ENCODE measurements at regions not wholly inside any gene's neighbourhood (a gene's known extent, or its start where the extent isn't known, plus 50 kb on each side); places are given as distances from the start of the nearest gene placed in this dataset.

DNA sequence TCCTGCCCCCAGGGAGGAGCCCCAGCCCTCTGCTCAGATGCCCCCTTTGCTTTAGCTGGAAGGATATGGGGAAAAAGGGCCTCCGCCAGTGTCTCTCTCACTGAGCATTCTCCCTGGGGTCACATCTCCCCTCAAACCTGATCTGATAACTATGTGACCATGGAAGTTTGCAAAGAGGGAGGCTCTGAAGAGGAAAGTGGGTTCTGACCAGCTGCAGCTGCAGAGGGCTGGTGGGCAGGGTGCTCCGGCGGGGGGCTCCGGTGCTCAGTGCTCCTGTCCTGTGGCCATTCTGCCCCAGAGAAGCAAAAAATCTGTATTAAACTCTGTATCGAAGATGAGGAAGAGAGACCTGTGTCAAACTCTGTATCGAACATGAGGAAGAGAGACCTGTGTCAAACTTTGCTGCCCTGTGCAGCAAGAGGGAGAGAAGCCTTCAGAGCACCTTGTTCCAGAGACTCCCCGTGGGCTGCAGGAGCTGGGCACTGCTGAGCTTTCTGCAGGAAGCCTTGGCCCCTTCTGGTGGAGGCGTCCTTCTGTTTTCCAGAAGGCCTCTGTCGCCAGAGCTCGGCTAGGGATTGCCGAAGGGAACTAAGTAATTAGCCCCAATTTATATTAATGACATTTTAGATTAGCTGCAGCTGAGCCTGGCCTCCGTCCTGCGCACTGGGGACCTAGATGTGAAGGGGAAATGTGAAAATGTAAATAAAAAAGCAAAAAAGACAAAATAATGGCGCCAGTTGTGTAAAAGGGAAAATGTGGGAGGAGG lies 186.2 kb upstream of the C1orf174 start:
- Mint-ChIP-seq H3K27me3 (no peaks in the 10 kb centered on the region), H3K9me3 (peaks cover 0 to under 1% (median 0%) of the 10 kb centered on the region in 3 donors), H3K27ac (no peak overlapping the region), H3K4me1 (peaks cover 0 to 2% (median 0%) of the 10 kb centered on the region in 3 donors), H3K4me3 (no peak overlapping the region), H3K36me3 (peaks cover 7% of the 10 kb centered on the region)

DNA sequence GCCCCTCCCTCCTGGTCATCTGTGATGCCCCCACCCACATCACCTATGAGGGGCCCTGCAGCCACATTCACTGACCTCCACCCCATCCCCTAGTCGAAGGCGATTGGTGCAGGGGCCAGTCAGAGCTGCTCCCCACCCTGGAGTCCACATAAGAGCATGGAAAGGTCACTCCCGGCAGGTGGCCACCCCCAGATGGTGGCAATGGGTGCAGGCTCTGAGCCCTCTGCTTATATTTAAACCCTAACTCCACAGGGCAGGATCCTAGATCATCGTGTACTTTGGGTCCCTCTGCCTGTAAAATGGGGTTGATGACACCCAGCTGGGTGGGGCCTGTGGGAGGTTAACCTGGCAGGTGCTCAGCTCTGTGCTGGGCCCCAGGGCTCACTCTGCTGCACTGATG lies 186.8 kb upstream of the C1orf174 start:
- Mint-ChIP-seq H3K4me3 (no peak overlapping the region), H3K36me3 (peaks cover 7% of the 10 kb centered on the region), H3K27me3 (no peaks in the 10 kb centered on the region), H3K9me3 (no peaks in the 10 kb centered on the region), H3K4me1 (peaks cover 0 to 2% (median 0%) of the 10 kb centered on the region in 3 donors), H3K27ac (no peak overlapping the region)

DNA sequence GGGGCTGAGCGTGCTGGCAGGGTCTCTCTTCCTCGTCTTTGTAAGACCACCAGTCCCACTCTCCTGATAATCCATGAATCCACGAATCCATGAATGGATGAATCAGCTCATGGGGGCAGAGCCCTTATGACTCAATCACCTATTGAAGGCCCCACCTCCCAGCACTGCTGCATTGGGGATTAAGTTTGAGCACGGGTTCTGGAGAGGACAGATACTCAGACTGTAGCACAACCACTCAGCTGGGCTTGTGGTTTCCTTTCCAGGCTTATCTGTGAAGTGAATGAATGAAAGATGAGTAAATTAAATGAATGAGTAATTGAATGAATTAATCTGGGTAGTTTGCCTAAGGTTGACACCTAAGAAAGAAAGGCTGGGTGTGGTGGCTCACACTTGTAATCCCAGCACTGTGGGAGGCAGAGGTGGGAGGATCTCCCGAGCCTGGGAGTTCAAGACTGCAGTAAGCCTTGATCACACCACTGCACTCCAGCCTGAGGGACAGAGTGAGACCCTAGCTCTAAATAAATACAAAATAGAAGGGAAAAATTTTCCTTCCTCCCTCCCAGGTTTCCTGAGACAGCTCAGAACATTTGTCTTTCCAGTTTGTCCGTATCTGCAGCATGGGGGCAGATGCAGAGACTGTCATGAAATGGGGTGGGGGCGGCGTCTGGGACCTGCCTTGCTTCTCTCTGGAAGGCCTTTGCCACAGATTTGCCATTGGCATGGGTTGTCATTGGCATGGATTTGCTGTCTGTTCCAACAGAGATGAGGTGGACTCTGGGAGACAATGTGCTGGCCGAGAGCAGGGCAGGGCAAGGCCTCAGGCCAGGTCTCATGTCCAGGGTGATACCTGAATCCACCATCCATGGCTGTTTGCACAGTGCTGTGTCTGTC lies 187.7 kb upstream of the C1orf174 start:
- Mint-ChIP-seq H3K27ac (no peak overlapping the region), H3K27me3 (no peaks in the 10 kb centered on the region), H3K9me3 (peaks cover 0 to 1% (median under 1%) of the 10 kb centered on the region in 3 donors), H3K4me3 (no peak overlapping the region), H3K36me3 (peaks cover 7% of the 10 kb centered on the region), H3K4me1 (peaks cover 0 to 2% (median 0%) of the 10 kb centered on the region in 3 donors)

DNA sequence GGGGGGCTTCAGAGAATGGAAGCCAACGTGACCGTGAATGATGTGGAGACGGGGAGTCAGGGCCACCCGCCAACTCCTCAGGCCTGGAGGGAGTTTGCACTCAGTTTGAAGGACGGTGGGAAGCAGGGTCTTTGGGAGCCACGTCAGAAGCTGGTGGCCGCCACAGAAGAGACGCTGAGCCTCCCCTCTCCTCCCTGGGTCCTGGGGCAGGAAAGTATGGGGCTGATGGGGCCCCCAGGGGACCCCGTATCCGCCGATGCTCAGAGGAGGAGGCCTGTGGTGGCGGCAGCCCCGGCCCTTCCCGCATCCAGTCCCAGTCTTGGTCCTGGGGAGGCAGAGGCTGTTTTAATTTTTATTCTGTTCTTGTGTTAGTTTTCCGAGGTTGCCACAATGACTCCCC lies 188.6 kb upstream of the C1orf174 start:
- Mint-ChIP-seq H3K36me3 (peaks cover 7% of the 10 kb centered on the region), H3K4me1 (peaks cover 0 to 2% (median 0%) of the 10 kb centered on the region in 3 donors), H3K9me3 (peaks cover 0 to 9% (median 2%) of the 10 kb centered on the region in 3 donors), H3K27me3 (no peaks in the 10 kb centered on the region), H3K4me3 (no peak overlapping the region), H3K27ac (no peak overlapping the region)

DNA sequence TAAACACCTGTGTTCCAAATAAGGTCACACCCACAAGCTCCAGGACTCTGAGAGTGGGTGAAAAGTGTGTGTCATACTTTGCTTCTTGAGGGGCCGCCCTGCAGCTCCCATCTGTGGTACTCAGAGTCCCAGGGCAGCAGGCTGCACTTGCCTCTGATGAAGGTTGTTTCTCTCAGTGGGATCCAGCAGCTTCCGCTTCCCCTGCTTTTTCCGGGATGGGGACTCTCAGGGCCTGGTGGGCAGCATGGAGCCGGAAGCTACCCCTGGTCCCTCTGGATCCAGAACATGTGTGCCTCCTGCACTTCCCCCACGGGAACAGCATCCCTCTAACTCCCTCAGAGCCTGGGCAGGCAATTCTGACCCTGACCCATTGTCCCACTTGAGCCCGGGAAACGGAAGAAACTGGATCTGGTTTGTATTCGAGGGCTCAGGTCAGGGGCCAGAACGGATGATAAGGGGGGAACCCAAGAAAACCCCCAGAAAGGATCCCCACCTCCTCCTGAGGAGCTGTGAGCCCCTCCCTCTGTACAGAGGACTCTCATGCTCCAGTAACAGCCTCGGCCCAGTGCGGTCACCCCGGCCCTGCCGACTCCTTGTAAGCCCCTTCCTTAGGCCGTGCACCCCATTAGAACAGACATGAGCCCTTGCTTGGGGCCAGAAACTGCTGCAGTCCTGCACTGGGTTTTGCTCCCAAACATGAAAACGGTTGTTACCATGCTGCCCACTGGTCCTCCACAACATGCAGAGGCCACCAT lies 189.5 kb upstream of the C1orf174 start:
- Mint-ChIP-seq H3K36me3 (peaks cover 8% of the 10 kb centered on the region), H3K9me3 (peaks cover 0 to 9% (median 2%) of the 10 kb centered on the region in 3 donors), H3K27me3 (no peaks in the 10 kb centered on the region), H3K4me3 (no peak overlapping the region), H3K4me1 (peaks cover 0 to 2% (median 0%) of the 10 kb centered on the region in 3 donors), H3K27ac (peak overlapping the region in 1 of 3 donors; percentile 23)

DNA sequence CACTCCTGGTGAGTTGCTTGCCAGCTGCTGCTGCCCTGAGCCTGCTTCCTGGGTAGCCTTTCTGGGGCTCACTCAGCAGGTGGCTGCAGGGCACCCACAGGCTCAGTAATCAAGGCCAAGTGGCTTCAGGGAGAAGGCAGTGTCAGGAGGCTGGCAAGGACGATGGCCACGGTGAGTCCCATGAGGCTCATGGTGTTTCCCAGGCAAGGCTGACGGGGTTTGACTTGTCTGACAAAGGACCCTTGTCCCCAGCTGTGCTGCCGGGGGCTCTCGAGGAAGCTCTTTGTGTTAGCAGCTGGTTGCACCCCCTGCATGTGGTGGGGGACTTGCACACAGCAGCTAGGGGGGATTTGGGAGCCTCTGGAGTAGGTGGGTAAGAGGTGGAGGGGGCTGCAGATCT lies 190.5 kb upstream of the C1orf174 start:
- H3K9me3 Mint-ChIP-seq: peaks cover 0 to 12% (median 2%) of the 10 kb centered on the region in 3 donors
- H3K4me3 Mint-ChIP-seq: no peak overlapping the region
- H3K4me1 Mint-ChIP-seq: peaks cover 0 to 2% (median 0%) of the 10 kb centered on the region in 3 donors
- H3K27me3 Mint-ChIP-seq: peaks cover 2% of the 10 kb centered on the region
- H3K36me3 Mint-ChIP-seq: peaks cover 9% of the 10 kb centered on the region
- H3K27ac Mint-ChIP-seq: no peak overlapping the region

DNA sequence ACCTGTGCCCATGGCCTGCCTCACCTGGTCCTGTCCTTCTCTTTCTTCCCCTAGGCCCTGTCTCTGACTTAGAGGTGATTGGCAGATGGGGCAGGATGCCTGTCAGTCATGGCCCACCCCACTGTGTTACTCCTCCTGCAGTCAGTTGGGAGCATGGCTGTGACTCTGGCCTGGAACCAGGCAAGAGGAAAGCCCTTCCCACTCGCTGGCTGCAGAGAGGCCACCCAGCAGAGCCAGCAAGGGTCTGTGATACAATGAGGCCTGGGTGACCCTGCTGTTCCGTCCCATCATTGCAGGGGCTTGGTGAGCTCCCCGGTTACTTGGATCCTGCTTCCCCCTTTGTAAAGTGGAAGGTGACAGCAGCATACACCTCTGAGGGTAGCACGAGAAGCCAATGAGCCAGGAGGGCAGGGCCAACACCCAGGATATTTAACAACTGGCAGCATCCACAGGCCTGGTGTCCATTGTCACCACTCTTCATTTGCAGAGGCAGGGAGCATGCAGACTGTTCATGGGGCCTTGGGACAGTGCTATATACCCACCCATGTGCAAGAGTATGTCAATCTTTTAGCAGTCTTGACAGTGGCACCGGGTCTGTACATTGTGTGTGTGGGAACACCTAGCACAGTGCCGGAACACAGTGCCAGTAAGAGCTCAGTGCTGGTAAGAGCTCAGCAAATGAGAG lies 191.0 kb upstream of the C1orf174 start:
- Mint-ChIP-seq H3K27me3 (peaks cover 2% of the 10 kb centered on the region), H3K4me1 (peaks cover 0 to 1% (median 0%) of the 10 kb centered on the region in 3 donors), H3K36me3 (peaks cover 9% of the 10 kb centered on the region), H3K4me3 (no peak overlapping the region), H3K27ac (no peak overlapping the region), H3K9me3 (peaks cover 0 to 15% (median 2%) of the 10 kb centered on the region in 3 donors)

DNA sequence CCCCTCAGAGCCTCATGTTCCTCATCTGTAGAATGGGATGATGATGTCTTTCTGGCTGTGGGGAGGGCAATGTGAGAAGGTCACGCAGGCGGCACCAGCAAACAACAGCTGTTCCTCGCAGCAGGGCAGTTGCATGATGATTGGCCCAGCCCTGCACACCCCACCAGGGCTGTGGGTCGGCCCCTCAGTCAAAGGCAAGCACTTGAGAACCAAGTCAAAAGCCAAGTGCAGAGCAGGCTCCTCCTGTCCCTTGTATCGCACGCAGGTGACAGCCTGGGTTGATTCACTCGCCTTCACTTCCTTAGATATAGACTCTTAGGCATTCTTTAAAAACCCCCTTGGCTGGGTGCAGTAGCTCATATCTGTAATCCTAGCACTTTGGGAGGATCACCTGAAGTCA lies 191.9 kb upstream of the C1orf174 start:
- peaks cover 9% of the 10 kb centered on the region for H3K36me3 Mint-ChIP-seq
- no peak overlapping the region for H3K27ac Mint-ChIP-seq
- H3K4me1 Mint-ChIP-seq: no peaks in the 10 kb centered on the region
- peaks cover 2% of the 10 kb centered on the region for H3K27me3 Mint-ChIP-seq
- H3K4me3 Mint-ChIP-seq: no peak overlapping the region
- peaks cover 2 to 24% (median 4%) of the 10 kb centered on the region in 3 donors for H3K9me3 Mint-ChIP-seq

DNA sequence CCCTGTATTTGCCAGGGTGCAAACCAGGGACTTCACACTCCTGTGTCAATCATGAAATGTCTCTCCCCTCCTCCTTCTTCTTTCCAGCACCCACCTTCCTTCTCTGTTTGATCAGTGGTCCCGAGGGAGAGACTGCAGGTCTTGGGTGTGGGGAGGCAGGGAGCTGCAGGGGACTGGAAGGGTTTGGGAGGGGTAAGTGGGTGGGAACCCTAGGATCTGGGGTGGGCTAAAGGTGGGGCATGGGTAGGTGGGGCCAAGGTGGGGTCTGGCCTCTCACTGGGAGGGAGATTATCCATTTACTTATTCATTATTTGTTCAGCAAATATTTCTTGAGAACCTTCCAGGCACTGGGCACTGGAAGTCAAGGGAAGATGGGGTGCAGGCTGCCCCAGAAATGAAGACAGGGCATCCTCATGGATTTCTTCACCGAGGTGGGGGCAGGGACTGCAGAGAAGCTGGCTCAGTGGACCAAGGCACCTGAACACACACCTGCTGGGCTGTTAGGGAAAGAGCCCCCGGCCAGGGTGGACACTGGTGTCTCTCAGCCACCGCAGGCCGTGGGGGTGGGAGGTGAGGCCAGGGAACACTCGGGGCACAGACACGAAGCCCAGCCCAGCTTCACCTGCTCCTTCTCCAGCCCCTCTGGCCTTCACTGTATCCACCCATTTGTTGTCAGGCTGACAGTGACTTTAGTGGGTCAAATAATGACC lies 193.9 kb upstream of the C1orf174 start:
- Mint-ChIP-seq H3K4me1 (no peaks in the 10 kb centered on the region), H3K9me3 (peaks cover 2 to 25% (median 4%) of the 10 kb centered on the region in 3 donors), H3K27ac (no peak overlapping the region), H3K27me3 (peaks cover 2% of the 10 kb centered on the region), H3K4me3 (no peak overlapping the region), H3K36me3 (peaks cover 5% of the 10 kb centered on the region)

DNA sequence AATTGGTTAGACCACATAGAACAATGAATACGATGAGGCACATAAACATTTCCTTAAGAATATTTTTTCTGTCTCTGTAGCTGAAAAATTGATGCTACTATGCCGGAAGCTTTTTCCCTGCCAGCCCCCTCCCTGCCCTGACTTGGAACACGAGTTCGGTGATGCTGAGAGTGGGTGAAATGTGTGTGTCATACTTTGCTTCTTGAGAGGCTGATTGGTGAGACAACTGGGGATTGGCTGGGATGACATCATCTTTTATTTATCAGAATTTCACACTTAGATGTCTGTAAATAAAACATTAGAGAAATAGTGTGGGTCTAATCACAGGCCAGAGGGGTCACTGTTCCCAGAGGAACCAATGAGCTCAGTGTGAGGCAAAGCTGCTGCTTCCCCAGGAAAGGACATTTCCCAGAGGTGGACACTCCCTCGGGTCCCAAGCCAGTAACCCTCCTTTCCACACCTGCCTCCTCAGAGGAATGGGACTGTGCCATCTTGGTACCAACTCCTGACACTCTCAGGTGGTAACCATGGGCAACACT lies 195.4 kb upstream of the C1orf174 start:
- Mint-ChIP-seq H3K27ac (no peak overlapping the region), H3K4me1 (no peaks in the 10 kb centered on the region), H3K36me3 (peaks cover 5% of the 10 kb centered on the region), H3K9me3 (peaks cover 2 to 25% (median 4%) of the 10 kb centered on the region in 3 donors), H3K4me3 (peak overlapping the region in 1 of 4 donors; percentile 37), H3K27me3 (peaks cover 2% of the 10 kb centered on the region)

DNA sequence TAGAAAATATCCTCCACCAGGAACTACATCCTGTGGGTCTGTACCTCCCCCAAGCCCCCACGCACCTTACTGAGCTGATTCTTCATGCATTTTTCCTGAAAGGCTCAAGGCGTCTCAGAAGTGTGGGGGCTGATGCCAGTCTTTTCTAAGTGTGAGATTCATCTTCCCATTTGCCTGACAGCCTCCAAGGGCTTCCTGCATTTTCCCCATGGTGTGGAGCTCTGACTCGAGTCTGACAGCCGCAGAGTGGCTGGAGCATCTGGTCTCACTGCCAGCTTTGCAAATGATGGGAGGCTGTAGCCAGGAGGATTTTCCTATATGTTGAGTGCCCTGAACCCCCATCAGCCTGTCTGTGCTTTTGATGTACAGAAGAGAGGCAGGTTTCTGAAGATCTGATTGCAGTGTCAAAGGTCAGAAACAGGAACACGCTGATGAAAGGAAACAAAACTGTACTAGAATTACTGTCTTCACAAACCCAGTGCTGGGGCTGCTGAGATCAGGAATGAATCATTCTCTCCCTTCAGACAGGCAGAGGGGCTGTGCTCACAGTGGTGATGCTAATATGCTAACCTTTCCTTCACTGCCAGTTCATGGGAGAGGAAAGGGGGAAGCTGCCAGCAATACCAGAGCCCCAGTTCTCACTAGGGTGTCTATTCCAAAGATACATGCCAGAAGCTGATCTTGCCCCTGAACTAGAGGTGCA lies 201.5 kb upstream of the C1orf174 start:
- Mint-ChIP-seq H3K27me3 (peaks cover 5% of the 10 kb centered on the region), H3K27ac (no peak overlapping the region), H3K4me1 (no peaks in the 10 kb centered on the region), H3K4me3 (no peak overlapping the region), H3K36me3 (no peaks in the 10 kb centered on the region), H3K9me3 (peaks cover 0 to 8% (median 5%) of the 10 kb centered on the region in 3 donors)

DNA sequence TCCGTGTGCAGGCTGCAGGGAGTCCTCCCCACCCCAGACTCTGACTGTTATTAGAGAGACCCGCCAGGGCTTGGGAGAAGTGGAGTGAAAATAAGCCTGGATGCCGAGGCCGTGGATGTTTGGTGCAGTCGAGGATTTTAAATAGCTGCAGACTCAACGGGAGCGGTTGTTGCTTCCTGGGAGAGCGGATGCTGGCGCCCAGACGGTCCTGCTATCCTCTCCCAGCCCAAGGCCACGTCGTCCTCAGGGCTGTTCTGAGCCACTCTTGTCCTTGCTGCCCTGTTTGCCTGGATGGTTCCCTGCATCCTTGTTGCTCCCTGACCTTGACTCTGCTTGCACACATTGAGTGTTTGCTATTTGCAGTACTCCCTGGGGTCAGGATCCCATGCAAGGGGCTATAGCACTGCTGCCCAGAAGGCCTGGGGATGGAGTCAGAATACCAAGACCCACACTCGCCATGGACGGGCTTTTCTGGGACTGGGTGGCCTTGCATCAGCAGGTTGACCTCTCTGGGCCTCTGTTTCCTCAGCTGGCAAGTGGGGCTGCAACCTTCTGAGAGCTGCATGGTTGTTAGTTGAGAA lies 205.3 kb upstream of the C1orf174 start:
- H3K27ac Mint-ChIP-seq: no peak overlapping the region
- peaks cover 0 to 4% (median 0%) of the 10 kb centered on the region in 3 donors for H3K9me3 Mint-ChIP-seq
- peaks cover 12% of the 10 kb centered on the region for H3K27me3 Mint-ChIP-seq
- H3K36me3 Mint-ChIP-seq: no peaks in the 10 kb centered on the region
- no peak overlapping the region for H3K4me3 Mint-ChIP-seq
- H3K4me1 Mint-ChIP-seq: no peaks in the 10 kb centered on the region

DNA sequence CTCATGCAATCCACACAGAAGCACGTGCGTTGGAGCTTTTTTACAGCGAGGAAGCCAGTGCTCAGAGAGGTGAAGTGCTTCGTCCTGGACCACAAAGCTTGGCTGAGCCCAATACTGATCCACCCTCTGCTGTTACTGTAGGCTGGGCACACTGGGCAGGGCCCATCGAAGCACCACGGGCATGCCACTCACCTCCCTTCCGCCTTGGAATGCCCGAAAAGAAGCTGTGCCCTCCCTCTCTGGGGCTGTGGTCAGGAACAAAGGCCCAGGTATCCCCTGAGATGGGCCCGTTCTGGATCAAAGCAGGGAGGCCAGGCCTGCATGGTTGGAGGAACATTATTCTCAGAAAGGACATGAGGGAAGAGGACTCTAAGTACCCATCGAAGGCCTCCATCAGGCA lies 206.7 kb upstream of the C1orf174 start:
- Mint-ChIP-seq H3K27ac (no peak overlapping the region), H3K4me3 (peak overlapping the region in 1 of 4 donors; percentile 37), H3K9me3 (peaks cover 0 to 8% (median 0%) of the 10 kb centered on the region in 3 donors), H3K4me1 (no peaks in the 10 kb centered on the region), H3K27me3 (peaks cover 10% of the 10 kb centered on the region), H3K36me3 (no peaks in the 10 kb centered on the region)
